HL-60 (cell line): ENCODE measurements at regions not wholly inside any gene's neighbourhood (a gene's known extent, or its start where the extent isn't known, plus 50 kb on each side); places are given as distances from the start of the nearest gene placed in this dataset.

ENCODE experiments used
- GABPA ChIP-seq: IDR thresholded peaks from 2 replicates; pipeline ENCODE4 v1.6.1; 2012; ENCODE audit warnings: low read depth
- POLR2AphosphoS5 ChIP-seq: IDR thresholded peaks from 2 replicates; pipeline ENCODE4 v1.6.1; 2012; ENCODE audit warnings: low read depth
- SPI1 ChIP-seq: IDR thresholded peaks from 2 replicates; pipeline ENCODE4 v1.6.1; 2012; ENCODE audit warnings: low read depth, mild to moderate bottlenecking, borderline replicate concordance
- TF ChIP-seq, protein P1 (sequence below): IDR thresholded peaks from one replicate; pipeline ENCODE4 v1.5.1; 2011; ENCODE audit warnings: low read length, control low read depth, inconsistent platforms; ENCODE audit not compliant: insufficient read depth
- TF ChIP-seq, protein P2 (sequence below): IDR thresholded peaks from 2 replicates; pipeline ENCODE4 v1.6.1; 2012; ENCODE audit warnings: low read depth; ENCODE audit not compliant: insufficient replicate concordance

DNA sequence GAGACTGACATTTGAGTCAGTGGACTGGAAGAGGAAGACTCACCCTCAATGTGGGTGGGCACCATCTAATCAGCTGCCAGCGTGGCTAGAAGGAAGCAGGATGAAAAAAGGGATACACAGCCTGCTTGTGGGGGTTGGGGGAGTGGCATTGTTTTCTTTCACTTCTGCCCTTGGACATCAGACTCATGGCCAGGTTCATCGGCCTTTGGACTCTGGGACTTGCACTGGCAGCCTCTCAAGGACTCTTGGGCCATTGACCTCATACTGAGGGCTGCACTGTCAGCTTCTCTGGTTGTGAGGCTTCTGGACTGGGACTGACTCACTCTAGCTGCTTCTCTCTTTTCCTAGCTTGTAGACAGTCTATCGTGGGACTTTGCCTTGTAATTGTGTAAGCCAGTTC, 374.9 kb downstream of the TLE1 start:
- TF ChIP-seq, protein P1, sequence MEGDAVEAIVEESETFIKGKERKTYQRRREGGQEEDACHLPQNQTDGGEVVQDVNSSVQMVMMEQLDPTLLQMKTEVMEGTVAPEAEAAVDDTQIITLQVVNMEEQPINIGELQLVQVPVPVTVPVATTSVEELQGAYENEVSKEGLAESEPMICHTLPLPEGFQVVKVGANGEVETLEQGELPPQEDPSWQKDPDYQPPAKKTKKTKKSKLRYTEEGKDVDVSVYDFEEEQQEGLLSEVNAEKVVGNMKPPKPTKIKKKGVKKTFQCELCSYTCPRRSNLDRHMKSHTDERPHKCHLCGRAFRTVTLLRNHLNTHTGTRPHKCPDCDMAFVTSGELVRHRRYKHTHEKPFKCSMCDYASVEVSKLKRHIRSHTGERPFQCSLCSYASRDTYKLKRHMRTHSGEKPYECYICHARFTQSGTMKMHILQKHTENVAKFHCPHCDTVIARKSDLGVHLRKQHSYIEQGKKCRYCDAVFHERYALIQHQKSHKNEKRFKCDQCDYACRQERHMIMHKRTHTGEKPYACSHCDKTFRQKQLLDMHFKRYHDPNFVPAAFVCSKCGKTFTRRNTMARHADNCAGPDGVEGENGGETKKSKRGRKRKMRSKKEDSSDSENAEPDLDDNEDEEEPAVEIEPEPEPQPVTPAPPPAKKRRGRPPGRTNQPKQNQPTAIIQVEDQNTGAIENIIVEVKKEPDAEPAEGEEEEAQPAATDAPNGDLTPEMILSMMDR = no peak
- TF ChIP-seq SPI1 = no peak
- TF ChIP-seq POLR2AphosphoS5 = no peak
- no peak for TF ChIP-seq GABPA
- TF ChIP-seq, protein P2, sequence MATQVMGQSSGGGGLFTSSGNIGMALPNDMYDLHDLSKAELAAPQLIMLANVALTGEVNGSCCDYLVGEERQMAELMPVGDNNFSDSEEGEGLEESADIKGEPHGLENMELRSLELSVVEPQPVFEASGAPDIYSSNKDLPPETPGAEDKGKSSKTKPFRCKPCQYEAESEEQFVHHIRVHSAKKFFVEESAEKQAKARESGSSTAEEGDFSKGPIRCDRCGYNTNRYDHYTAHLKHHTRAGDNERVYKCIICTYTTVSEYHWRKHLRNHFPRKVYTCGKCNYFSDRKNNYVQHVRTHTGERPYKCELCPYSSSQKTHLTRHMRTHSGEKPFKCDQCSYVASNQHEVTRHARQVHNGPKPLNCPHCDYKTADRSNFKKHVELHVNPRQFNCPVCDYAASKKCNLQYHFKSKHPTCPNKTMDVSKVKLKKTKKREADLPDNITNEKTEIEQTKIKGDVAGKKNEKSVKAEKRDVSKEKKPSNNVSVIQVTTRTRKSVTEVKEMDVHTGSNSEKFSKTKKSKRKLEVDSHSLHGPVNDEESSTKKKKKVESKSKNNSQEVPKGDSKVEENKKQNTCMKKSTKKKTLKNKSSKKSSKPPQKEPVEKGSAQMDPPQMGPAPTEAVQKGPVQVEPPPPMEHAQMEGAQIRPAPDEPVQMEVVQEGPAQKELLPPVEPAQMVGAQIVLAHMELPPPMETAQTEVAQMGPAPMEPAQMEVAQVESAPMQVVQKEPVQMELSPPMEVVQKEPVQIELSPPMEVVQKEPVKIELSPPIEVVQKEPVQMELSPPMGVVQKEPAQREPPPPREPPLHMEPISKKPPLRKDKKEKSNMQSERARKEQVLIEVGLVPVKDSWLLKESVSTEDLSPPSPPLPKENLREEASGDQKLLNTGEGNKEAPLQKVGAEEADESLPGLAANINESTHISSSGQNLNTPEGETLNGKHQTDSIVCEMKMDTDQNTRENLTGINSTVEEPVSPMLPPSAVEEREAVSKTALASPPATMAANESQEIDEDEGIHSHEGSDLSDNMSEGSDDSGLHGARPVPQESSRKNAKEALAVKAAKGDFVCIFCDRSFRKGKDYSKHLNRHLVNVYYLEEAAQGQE = no peak
